GM15510 (cell line): ENCODE measurements at regions not wholly inside any gene's neighbourhood (a gene's known extent, or its start where the extent isn't known, plus 50 kb on each side); places are given as distances from the start of the nearest gene placed in this dataset.

ENCODE experiments used
- POLR2A ChIP-seq: IDR thresholded peaks from 3 replicates; pipeline ENCODE4 v1.6.1; 2011; ENCODE audit warnings: borderline replicate concordance; ENCODE audit not compliant: insufficient read length; ENCODE audit errors: extremely low read depth

DNA sequence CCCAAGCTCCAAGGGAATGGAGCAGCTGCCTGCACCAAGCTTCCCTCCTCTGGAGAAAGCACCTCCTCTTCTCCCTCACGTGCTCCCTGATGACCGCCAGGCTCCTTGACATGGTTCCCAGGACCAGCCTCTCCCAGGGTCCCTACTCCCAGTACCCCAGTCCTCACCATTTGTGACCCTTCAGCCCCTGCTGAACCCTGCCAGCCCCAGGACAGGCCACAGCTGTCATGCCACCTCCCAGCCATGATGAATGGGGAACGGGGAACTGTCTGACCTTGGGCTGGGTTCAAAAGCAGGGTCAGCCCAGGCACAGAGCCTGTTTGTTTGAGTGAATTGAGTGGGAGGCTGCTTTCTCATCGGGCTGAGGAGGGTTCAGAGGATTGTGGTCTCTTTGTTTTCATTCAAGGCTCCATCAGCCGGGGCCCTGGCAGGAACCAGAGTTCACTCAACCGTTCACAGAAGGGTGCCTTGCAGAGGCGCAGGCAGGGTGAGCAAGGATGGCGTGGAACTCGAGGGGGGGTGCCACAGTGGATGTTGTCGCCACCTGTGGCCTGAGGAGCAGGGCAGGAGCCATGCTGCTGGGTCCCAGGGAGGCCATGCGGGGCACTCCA is 344.5 kb upstream of the SFSWAP start:
- no peak for TF ChIP-seq POLR2A

DNA sequence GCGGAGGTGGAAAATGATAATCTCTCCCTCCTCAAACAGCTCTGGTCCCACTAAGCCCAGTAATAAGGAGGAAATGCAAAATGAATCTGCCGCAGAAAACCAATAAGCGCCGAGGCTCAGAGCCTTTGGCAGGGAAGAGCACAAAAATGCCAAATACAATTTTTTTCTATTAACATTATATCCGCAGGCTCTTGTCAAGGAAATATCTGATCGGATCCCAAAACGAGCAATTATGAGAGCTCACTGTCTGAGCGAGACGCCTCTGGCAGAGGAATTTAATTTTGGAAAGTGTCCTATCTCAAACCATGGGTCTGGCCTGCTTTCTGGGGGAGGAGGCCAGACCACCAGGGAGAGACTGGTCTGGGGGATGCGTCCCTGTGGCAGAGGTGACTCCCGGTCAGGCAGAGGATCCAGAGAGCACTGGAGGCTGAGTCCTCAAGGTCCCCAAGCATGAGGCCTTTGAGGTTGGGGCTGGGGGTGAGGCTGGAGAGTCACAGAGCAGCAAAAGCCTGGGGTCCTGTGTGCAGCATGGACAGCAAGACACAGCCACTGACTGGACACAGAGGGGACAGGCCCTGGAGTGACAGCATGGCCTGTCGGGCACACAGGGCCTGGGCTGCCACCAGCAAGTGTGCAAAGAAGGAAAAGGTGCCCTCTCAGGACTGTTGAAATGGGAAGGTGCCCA is 342.8 kb upstream of the SFSWAP start:
- TF ChIP-seq POLR2A = no peak

DNA sequence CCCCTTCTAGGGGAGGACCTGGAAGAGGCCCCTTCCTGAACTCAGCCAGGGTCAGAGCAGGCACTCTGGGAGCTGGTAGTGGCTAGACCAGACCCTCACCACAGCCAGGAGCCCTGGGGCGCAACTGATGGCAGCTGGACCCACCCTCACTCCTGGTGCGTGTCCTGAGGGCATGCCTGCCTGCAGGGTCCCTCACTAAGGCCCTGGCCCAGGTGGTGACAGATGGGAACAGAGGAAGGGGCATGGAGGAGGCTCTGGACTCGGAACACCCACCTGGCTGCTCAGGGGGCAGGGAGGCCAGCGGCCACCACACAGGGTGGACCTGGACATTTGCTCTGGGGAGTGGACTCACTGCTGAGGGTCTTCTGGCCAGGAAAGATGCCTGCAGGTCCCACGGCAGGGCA is 342.2 kb upstream of the SFSWAP start:
- no peak for TF ChIP-seq POLR2A

DNA sequence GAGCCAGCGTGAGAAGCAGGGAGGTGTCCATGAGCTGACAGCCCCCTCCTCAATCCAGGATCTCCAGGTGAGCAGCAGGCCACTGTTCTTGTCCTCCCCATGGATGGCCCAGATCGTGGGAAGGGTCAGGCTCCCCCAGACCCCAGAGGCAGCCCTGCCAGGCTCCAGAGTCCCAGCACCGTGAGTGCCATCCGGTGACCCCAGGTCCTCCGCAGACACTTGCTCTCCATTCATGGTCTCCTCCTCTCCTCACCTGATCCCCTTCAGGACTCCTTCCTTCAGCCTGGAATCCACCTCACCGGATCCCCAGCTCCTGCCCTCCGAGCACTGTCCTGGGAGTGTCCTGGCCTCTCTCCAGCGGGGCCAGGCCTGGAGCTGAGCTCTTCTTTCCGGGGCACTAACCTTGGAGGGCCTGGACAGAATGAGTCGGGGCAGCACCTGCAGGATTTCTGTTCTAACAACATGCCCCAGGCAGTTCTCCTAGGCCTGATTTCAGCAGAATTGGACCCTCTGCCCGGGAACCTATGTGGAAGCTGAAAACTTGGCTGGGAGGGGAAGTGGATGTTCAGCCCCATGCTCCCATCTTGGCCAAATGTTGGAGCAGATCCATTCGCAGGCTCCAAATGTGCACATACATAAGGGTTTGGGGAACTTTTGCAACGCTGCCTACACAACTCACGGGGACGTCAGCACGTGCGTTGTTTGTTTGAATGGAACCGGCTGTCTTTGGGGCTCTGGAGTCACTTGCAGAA is 341.6 kb upstream of the SFSWAP start:
- no peak for TF ChIP-seq POLR2A

DNA sequence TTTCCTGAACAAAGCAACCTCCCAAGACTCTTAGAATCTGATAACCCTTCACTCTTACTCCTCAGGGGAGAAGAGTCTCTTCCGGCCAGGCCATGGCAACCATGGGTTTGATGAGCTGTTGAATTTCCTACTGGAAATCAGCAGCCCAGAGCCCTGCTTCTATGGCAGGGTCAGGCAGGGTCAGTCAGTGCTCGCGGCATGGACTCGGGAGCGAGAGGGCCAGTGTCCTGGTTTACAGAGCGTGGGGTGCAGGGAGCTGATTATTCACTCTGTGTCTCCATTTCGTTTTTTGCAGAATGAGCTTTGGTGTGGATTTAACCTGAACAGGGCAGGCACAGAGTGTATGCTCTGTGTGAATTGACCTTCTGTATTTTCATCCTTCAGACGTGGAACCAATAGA is 340.6 kb upstream of the SFSWAP start:
- TF ChIP-seq POLR2A = no peak

DNA sequence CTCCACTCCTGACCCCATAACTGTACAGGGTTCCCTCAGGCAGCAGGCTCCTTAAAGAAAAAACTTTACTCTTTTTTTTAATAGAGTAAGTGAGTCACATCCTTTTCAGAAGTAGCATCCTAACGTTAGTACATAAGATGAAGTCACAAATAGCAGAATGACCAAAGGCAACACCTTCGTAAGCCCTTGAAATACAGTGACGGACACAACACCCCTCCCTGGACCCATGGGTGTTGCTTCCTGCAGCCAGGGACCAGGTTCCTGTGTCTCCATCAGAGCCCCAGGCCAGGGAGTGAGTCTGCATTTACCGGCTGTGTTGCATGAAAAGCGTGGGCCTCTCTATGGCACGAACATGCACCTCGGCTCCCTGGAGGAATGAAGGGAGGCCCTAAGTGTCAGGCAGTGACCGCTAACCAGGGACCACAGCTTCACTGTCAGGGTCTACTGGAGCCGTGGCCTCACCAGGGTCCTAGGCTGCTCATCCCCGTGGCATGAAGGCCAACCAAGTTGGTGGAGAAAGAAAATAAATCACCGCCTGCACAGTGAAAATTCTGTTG is 340.0 kb upstream of the SFSWAP start:
- TF ChIP-seq POLR2A = no peak

DNA sequence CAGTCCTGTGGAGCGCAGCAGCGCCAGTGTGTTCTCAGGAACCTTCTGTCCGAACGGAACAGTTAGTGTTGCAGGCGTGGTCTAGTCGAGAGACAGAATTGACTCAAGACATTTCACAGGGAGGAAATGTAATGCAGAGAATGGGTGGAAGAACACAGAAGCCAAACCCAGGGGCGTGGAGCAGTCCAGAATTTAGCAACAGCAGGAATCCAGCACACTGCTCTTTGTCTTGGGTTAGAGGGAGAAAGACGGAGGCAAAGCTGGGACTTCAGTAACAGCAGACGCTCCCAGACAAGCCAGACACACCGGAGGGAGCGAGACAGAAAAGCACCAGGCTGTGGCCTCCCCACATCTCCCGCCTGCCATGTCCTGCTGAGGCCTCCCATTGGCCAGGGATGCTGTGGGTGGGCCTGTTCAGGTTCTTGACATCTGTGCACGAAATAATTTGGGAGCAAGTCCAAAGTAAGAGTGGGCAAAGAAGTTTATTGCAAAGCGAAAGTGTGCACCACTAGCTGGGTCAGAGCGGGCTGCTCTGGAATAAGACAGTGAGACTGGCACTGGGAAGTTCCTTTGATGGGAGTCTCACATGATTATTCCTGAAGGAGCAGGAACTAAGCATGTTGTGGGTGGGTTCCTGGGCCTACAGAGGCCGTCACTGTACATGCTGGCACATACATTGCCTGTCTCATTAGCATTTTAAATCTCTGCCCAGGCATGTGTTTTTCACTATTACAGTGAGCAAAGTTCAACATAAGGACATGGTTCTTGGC is 339.3 kb upstream of the SFSWAP start:
- TF ChIP-seq POLR2A = no peak

DNA sequence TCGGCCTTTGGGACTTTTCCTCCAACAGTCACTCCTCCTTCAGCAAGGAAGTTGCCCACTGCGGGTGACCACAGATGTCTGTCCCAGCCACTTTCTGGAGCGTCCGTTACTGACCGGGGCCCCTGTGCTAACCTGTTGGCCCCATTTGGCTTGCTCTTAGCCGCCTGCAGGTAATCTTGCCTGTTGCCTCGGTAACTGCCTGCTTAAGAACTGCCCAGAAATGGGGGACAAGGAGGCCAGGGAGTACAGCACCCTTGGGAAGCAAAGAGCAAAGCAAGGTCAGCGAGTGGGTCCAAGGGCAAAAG is 338.8 kb upstream of the SFSWAP start:
- no peak for TF ChIP-seq POLR2A

DNA sequence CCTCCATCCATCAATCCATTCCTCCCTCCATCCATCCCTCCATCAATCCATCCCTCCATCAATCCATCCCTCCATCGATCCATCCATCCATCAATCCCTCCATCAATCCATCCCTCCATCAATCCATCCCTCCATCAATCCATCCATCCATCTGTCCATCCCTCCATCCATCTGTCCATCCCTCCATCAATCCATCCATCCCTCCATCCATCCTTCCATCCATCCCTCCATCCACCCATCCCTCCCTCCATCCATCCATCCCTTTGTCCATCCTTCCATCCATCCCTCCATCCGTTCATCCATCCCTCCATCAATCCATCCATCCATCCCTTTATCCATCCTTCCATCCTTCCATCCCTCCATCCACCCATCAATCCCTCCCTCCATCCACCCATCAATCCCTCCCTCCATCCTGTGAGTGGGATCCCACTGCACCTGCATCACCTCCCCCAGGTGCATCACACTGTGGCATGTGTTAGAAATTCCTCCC is 338.1 kb upstream of the SFSWAP start:
- TF ChIP-seq POLR2A = no peak

DNA sequence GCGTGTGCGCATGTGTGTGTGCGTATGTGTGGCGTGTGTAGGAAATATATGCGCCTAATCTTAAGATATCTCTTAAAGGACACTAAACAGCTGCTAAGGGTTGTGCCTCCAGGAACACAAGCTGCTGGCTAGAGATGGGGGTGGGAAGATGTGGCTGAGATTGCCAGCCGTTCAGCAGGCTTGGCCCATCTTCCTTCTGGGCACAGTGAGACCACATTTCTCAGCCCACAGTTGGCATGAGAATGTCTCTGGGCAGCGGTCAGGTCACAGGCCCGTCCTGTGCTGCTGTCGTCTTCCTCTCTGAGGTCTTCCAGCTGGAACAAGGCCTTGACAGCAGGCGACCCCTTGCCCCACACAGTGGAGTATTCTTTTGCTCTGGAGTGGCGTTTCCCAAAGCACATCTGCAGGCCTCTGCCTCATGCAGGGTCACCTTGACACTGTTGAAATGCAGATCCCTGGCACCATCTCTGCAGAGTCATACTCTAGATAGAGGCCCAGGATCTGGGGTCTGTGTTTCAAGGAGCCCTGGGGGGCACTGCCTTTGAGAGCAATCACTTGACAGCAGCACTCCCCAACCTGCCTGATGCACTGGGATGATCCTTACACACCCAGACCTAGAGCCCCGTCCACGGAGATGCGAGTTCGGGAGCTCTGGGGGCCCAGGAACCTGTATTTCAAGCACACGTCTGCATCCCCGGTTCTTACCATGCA is 335.5 kb upstream of the SFSWAP start:
- no peak for TF ChIP-seq POLR2A

DNA sequence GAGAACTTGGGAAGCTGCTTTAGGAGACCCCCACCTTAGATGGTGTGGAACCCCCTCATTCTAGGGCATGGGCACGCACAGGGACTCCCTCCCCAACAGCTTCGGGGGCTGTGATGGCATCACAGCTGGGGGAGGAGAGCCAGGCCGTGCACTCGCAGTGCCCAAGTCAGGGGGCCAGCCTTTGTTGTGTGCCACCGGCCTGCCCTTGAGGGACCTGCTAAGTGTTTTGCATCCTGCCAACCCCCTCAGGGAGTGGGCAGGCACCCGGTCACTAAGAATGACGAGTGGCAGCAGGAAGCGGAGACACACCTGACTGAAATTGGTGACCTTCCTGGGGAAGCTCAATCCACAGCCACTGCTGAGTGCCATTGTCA is 334.9 kb upstream of the SFSWAP start:
- no peak for TF ChIP-seq POLR2A

DNA sequence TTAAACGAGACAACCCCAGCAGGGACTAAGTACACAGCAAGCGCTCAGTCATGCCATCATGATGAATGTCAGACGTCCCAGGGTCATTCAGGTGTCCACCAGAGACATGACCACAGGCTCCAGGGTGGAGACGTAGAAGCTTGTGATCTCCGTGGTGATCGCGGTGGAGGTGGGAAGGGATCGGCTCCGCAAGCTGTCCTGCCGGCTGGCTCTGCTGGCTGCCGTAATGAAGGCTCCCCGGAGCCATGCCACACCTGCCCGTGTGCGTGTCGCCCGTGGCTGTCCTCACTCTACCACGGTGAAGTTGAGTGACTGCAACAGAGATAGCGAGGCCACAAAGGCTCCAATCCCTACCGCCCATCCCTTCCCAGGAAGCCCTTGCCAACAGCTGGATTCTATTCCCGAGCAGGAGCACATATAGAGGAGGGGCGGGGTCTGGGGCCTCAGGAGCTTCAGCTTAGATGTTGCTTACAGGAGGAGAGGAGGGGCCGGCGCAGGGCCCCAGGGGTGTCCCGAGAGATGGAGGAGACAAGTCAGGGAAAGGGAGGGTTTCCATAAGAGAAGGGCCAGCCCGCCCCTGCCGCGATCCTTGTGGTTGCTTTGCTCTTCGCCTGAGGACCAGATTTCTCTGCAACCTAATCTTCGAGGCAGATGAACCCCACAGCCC is 332.6 kb upstream of the SFSWAP start:
- TF ChIP-seq POLR2A = no peak

DNA sequence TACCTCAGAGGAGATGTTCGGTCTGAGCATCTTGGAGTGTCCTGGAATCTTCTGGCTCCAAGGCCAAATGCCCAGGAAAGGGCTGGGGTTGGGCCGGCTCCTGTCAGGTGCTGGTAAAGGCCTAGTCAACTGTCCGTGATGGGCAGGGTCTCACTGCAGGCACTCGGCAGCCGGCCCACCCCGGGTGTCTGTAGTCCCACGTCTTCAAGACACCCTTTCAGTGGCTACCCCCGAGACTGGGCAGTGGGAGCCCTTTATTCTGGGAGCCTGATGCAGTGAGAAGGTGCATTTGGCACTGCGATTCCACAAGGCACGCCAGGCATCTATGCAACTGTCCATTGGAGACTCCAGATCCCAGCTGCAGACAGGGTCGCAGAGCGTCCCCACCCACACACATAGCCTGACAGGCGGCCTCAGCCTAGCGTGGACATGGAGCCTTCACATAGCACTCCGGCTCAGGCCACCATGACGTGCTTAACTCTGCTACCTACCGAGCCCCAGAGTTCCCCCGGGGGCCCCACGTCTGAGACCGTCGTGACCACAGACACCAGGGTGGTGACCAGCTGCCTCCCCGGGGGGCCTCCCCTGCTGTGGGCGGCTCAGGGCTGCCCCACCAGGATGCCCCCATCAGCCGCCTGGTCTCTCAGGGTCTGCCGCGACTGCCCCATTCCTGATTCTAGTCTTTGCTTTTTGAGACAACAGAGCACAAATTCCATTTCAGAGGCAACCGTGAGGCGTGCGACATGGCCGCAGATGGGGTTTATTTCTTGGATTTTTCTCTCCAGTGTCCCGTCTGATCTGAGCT is 331.8 kb upstream of the SFSWAP start:
- no peak for TF ChIP-seq POLR2A
